Stimulated activated CD8-positive, alpha-beta memory T cell treated with anti-CD3 and anti-CD28 coated beads, Interleukin-15, amount 100 ng/mL, for 24 hours (primary cell): ENCODE measurements at regions not wholly inside any gene's neighbourhood (a gene's known extent, or its start where the extent isn't known, plus 50 kb on each side); places are given as distances from the start of the nearest gene placed in this dataset.

Experiments
- DNase-seq: peaks from one replicate; pipeline ENCODE4 v3.0.0-alpha.2; 2020; ENCODE audit warnings: low read depth

DNA sequence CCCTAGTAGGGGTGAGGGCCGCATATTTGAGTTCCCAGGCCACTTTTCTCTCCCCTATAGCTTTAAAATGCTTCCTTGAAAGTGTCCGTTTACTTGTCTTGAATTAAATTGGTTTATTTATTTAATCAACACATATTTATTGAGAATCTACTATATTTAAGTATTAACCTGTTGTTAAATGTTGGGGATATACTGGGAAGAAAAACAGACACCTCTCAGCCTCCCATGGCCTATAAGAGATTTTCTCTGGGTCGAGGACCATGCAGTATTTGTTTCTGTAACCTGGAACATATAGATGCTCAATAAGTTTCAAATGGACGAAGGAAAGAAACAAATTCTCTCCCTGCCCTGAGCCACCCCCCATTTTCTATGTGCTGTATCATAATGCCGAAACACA, 98.6 kb downstream of the INSIG2 start:
- DNase-seq, result no peak

DNA sequence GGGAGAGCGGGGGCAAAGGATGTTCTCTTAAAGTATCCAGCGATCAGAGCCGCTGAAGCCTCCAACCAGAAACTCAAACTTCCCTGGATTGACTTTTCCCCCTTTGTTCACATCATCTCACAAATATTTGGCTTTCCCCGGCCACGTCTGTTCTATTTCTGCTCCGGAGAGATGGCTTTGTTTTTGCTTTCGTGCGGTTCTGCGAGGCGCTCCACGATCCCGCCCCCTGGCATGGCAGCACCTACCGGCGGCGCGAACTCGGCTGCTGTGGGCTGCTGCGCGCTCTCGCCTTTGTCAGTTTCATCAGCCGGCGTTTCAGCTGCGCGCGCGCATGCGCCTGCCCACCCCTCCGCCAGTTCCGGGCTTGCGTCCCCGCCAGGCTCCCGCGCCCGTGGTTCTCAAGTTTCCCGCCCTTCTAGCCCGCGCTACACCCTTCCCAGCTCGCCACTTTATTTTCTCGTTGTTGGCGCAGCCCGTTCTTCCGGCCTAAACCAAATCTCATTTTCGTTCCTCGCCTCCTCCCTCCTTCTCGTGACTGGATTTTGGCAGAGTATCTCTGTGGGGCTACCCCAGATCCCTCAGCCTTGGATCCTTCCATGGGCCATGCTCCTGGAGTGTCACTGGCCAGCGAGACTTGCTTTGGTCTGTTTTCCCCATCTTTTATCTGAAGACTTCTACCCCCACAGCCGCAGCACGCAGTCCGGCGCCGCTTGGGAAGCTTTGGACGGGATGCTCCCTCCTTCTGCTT, 98.0 kb downstream of the INSIG2 start:
- DNase-seq, result peak; percentile 65

DNA sequence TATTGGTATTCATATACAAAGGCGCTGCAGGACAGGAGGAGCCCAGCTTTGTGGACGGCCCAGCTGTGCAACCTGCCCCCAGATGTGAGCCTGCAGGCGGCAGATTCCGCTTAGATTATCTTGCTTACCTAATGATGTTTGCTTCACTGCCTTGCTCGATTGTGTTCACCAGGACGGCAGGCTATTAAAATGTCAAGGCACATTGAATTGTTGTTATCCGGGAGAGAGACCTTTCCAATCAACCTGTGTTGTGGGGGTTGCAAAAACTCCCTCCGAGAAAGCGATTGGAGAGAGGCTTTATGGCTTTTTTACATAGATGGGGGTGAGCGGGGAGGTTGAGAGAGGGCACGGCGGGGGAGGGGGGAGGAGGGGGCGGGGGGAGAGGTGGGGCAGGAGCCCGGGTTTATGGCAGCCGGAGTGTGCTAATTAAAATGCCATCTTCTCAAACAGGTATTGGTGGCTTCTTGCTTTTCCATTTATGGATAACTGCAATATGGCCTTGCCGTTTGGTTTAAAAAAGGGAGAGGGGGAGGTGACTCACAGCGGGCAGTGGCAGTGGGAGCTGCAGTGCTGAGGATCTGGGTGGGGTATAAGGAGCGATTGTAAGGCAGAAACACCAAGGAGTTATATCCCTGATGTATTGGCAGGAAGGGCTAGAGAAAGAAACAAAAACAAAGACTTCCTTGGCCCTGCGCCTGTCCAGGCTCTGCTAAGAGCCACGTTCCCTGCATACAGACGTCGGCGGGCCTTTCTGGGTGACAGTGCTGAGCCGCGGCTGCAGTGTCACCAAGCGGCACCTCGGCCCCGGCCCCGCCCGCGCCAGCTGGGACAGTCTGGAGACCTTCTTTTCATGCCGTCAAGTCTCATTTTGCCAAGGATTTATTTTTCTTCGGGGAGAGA, 97.2 kb downstream of the INSIG2 start:
- peak; percentile 26 for DNase-seq

DNA sequence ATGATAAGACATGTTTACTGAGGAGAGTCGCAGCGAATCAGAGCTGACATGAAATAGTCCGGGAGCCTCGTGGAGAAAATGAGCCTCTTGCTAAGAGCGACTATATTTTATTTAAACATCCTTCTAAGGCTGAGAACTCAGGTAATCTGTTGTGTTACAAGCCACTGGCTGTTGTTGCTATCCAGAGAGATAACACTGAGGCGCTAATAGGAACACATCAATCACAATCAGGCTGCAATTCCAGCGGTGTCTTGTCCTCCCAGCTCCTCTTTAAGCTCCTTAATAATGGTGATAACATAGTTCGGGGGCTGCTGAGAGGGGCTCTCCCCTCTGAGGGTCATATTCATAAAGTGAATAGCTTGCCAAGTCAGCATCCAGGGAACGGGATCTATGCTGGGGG, 95.1 kb downstream of the INSIG2 start:
- no peak for DNase-seq

DNA sequence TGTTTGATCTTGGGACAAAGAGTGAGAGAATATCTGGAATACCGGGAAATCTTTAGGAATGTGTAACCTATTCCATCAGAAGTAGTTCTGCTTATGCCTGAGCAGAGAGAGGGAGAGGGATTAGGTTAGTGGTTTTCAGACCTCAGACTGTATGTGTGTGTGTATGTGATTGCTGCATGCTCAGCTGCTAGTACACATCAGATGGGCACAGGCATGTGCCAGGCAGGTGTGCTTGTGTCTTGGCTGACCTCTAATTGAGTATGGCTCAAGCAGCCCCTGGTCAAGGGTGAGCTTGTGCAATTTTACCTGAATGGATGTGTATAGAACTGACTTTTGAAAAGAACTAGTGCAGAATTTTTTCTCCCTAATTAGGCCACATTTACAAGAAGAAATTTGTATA, 91.2 kb downstream of the INSIG2 start:
- DNase-seq, result no peak

DNA sequence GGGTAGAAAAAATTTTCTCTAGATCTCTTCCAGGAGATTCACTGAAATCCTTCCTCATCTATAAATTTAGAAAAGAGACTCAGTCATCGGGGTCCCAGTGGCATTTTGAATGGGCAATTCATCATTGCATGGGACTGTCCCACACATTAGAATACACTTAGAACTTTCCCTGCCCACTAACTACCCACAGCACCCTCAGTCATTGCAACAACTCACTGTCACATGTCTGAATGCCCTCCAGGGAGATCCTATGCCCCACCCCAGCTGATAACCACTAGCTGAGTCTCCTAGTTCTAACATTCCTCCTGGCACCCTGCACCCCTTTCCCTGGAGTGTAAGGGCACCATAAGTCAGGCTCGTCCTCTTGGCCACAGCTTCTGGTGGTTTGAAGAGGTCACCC, 89.6 kb downstream of the INSIG2 start:
- DNase-seq, result no peak

DNA sequence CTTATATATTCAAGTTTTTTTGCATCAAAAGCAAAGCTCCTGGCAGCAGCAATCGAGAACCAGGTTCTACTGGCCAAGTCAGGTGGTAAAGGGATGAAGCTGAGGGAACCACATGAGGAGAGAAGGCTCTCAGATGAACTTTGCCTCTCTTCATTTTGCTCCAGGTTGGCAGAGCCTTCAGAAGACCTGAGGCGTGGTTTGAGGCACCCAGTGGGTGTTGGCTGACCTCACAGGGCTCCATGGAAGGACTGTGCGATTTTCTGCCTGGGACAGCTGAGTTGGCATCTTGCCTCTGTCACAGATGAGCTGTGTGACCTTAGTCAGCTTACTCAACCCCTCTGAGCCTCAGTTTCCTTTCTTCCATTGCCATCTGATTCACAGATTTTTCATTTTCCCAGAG, 89.0 kb downstream of the INSIG2 start:
- DNase-seq, result no peak

DNA sequence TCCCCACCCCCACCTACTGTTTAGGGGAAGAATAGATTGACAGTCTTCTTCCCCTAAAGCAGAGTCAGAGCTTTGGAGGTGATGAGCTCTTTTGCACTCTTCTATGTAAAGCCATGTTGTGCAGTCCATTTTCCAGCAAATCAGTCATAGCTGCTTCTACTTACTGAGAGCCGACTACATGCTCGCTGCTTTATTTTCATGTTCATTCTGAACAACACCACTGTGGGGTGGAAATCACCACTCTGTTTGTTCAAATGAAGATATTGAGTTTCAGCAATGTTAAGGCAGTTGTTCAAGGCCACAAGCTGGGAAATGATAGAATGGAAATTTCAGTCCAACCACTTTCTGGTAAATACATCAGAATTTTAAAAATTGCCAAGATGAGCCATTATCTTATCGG, 88.3 kb downstream of the INSIG2 start:
- DNase-seq, result no peak

DNA sequence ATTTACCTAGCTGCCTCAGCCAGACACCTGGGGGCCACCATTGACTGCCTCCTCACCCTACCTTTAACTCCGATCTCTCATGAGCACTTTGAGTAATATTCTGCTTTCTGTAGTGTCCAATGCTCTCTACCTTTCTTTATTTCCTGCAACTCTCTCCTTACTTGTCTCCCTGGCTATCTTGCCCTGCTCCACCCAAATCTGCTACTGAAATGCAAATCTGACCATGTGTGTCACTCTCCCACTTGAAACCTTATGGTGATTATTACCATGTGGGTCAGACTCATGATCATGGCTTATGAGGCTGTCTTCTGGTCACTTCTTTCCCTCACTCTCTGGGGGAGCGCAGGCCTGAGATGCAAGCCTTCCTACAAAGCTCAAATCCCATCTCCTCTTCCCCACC, 83.3 kb downstream of the INSIG2 start:
- DNase-seq, result no peak

DNA sequence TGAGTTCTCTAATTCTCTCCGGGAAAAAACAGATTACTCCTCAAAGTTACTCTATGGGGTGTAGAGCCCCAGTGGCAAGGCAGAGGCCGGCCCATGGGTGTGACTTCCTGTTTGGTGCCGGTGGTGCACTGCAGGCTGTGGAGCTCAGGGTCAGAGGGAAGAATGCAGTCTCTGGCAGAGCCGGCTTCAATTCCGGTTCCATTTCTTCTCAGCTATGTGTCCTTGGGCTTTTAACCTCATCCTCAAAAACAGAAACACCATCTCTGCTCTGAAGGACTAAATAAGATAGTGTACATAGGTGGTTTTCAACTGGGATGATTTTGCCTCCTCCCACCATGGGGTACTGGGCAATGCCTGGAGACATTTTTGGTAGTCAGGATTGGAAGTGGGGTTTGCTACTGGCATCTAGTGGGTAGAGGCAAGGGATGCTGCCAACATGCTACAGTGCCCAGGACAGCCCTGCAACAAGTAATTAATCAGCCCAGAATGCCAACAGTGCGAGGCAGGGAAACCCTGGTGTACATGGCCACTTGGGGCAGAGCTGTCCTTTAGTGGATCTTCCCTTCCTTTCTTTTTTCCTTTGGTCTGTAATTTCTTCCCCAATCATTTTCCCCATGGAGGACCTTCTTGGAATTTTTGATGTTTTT, 81.2 kb downstream of the INSIG2 start:
- DNase-seq, result no peak

DNA sequence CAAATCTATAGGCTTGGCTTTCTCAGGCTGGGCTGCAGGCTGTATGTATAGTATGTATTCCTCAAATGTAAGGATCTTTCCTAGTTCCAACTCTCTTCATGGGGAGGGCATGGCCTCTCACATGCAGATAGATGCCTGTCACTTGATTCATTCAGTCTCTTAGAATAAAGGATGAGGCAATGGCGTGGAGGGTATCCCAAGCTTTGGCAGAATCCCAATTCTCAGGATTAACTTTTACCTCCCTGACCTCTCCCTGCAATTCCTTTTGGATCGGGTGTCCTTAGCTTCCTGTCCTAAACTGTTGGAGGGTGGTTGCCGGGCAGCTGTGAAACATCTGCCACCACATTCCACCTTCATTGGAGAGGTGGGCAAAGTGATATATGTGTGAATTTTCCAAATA, 80.3 kb downstream of the INSIG2 start:
- DNase-seq, result no peak

DNA sequence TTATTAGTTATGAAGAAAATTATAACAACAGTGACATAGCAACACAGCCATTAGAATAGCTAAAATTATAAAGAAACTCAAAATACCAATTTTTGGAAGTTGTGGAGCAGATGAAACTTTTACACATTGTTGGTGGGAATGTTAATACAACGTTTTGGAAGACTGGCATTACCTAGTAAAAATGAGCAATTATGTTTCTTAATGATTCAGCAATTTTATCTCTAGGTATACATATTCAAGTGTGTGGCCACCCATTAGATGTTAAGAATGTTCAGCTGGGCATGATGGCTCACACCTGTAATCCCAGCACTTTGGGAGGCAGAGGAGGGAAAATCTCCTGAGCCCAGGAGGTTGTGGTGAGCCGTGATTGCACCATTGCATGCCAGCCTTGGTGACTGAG, 78.8 kb downstream of the INSIG2 start:
- DNase-seq, result no peak

DNA sequence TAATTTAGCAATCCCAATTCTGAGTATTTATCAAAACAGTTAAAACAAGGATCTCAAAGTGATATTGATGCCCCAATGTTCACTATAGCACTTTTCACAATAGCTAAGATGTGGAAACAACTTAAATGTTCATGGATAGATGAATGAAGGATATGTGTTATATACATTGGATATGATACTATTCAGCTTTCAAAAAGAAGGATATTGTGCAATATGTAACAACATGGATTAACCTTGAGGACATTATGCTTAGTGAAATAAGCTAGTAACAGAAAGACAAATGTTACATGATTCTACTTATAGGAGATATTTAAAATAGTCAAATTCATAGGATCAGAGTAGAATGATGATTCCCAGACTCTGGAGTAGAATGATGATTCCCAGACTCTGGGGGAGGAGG, 78.0 kb downstream of the INSIG2 start:
- no peak for DNase-seq

DNA sequence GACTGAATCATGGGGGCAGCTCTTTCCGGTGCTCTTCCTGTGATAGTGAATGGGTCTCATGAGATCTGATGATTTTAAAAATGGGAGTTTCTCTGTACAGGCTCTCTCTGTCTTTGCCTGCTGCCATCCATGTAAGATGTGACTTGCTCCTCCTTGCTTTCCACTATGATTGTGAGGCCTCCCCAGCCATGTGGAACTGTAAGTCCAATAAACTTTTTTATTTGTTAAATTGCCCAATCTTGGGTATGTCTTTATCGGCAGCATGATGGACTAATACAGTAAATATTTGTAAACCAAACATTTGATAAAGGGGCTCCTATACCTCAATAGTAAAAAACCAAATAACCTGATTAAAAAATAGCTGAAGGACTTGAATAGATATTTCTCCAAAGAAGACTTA, 77.3 kb downstream of the INSIG2 start:
- DNase-seq, result no peak
